ENCODE measurements at regions not wholly inside any gene's neighbourhood (a gene's known extent, or its start where the extent isn't known, plus 50 kb on each side); places are given as distances from the start of the nearest gene placed in this dataset.

GRCh38 chr9:73683862-73684591 lies 532.4 kb downstream of the ANXA1 start:
- H3K36me3 Mint-ChIP-seq (ENCODE audit: low read depth): no peaks in the 10 kb centered on the region
- ATAC-seq (no peak), DNase-seq (no peak)
- H3K27ac Mint-ChIP-seq: no peak overlapping the region
- H3K4me3 Mint-ChIP-seq: no peak overlapping the region
- H3K4me1 Mint-ChIP-seq: no peaks in the 10 kb centered on the region
- no peaks in the 10 kb centered on the region for H3K9me3 ChIP-seq (ENCODE audit: control insufficient read depth, low read length, poor library complexity, severe bottlenecking)
- no peaks in the 10 kb centered on the region for H3K27me3 Mint-ChIP-seq

GRCh38 chr9:73684601-73685000 lies 532.9 kb downstream of the ANXA1 start:
- H3K4me3 Mint-ChIP-seq: no peak overlapping the region
- no peak overlapping the region for H3K27ac Mint-ChIP-seq
- no peak for DNase-seq
- no peaks in the 10 kb centered on the region for H3K27me3 Mint-ChIP-seq
- no peak for ATAC-seq
- H3K4me1 Mint-ChIP-seq: no peaks in the 10 kb centered on the region
- H3K9me3 ChIP-seq (ENCODE audit: control insufficient read depth, low read length, poor library complexity, severe bottlenecking): no peaks in the 10 kb centered on the region
- no peaks in the 10 kb centered on the region for H3K36me3 Mint-ChIP-seq (ENCODE audit: low read depth)

DNA sequence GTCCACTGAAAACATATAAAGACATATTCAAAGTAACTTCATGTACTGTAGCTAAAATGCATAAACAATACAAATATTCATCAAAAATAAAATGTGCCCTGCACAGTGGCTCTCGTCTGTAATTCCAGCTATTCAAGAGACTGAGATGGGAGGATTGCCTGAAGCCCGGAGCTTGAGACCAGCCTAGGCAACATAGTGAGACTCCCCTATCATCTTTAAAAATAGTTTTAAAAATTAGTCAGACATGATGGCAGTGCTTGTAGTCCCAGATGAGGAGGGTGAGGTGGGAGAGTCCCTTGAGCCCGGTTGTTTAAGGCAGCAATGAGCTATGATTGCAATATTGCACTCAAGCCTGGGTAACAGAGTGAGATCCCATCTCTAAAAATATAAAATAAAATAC lies 534.1 kb downstream of the ANXA1 start:
- no peak overlapping the region for H3K4me3 Mint-ChIP-seq
- no peaks in the 10 kb centered on the region for H3K36me3 Mint-ChIP-seq (ENCODE audit: low read depth)
- ATAC-seq: no peak
- no peak overlapping the region for H3K27ac Mint-ChIP-seq
- DNase-seq: no peak
- no peaks in the 10 kb centered on the region for H3K27me3 Mint-ChIP-seq
- H3K4me1 Mint-ChIP-seq: no peaks in the 10 kb centered on the region
- H3K9me3 ChIP-seq (ENCODE audit: control insufficient read depth, low read length, poor library complexity, severe bottlenecking): no peaks in the 10 kb centered on the region

DNA sequence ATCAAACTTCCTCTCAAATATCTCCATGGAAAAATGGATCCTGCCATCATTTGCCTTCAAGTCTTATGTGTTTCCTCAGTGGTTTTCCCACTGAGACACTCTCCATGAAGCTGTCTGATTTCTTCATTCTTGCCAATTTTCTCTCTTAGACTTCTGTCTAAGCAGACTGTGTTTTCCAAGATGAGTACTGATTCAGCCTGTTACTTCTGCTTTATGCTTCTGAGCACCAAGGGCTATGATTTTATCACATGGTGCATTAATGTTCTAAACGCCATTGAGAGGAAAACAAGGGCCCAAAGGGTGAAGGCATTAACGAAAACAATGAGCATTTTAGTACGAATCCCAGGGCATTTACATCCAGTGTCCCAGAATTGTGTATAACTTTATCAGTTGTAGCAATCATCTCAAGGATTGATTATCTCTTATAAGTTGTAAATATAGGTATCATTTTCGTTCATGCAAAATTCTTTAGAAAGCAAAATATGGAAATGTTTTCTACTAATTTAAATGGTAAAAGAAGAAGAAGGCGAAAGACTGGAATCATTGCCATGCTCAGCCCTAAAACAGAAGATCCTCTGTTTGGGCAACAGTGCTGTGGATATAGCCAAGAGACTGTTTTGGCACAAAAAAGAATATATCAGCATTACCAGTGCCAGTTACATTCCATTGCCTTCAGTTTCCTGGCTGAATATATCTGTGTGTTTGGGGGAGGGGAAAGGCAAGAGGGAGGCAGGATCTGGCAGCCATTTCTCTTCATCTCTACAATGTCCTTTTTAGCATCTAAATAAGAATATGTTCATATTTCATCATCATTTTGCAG lies 537.6 kb downstream of the ANXA1 start:
- Mint-ChIP-seq H3K27me3 (no peaks in the 10 kb centered on the region), H3K4me3 (no peak overlapping the region), H3K4me1 (no peaks in the 10 kb centered on the region), H3K36me3 (ENCODE audit: low read depth) (no peaks in the 10 kb centered on the region), H3K27ac (no peak overlapping the region)
- DNase-seq: no peak
- ATAC-seq: no peak
- no peaks in the 10 kb centered on the region for H3K9me3 ChIP-seq (ENCODE audit: control insufficient read depth, low read length, poor library complexity, severe bottlenecking)

- Mint-ChIP-seq H3K4me3 (no peak overlapping the region), H3K36me3 (ENCODE audit: low read depth) (no peaks in the 10 kb centered on the region), H3K4me1 (no peaks in the 10 kb centered on the region), H3K27ac (no peak overlapping the region), H3K27me3 (no peaks in the 10 kb centered on the region)
- no peaks in the 10 kb centered on the region for H3K9me3 ChIP-seq (ENCODE audit: control insufficient read depth, low read length, poor library complexity, severe bottlenecking)
- DNase-seq (no peak), ATAC-seq (no peak)
Observed at GRCh38 chr9:73701415-73702057, 549.9 kb downstream of the ANXA1 start.

- no peaks in the 10 kb centered on the region for H3K4me1 Mint-ChIP-seq
Observed at GRCh38 chr9:73714294-73714693, 562.6 kb downstream of the ANXA1 start.

GRCh38 chr9:73715591-73715990 lies 563.9 kb downstream of the ANXA1 start:
- no peak for DNase-seq
- no peak overlapping the region for H3K4me3 Mint-ChIP-seq
- H3K36me3 Mint-ChIP-seq (ENCODE audit: low read depth): no peaks in the 10 kb centered on the region
- no peaks in the 10 kb centered on the region for H3K27me3 Mint-ChIP-seq
- H3K9me3 ChIP-seq (ENCODE audit: control insufficient read depth, low read length, poor library complexity, severe bottlenecking): no peaks in the 10 kb centered on the region
- no peak overlapping the region for H3K27ac Mint-ChIP-seq
- ATAC-seq: no peak
- H3K4me1 Mint-ChIP-seq: no peaks in the 10 kb centered on the region

More at GRCh38 chr9:73714294-73714693, 562.6 kb downstream of the ANXA1 start:
- no peaks in the 10 kb centered on the region for H3K27me3 Mint-ChIP-seq
- H3K4me3 Mint-ChIP-seq: no peak overlapping the region
- H3K27ac Mint-ChIP-seq: no peak overlapping the region
- H3K9me3 ChIP-seq (ENCODE audit: control insufficient read depth, low read length, poor library complexity, severe bottlenecking): no peaks in the 10 kb centered on the region
- DNase-seq (no peak), ATAC-seq (no peak)
- H3K36me3 Mint-ChIP-seq (ENCODE audit: low read depth): no peaks in the 10 kb centered on the region

DNA sequence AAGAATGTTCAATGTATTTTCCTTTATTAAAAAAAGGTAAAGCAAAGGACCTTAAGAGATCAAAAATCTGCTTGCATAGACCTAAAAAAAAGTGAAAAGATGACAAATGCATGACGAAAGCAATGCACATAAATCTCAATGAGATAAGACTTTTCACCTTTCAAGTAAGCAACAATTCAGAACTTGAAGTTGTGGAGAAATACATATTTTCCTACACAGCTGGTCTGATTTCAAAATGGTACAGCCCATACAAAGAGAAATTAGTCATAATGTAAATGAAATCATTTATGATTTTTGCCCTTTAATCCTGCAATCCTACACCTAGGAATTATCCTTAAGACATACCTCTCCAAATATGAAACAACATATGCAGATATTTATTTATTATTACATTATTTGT lies 568.0 kb downstream of the ANXA1 start:
- H3K9me3 ChIP-seq (ENCODE audit: control insufficient read depth, low read length, poor library complexity, severe bottlenecking): no peaks in the 10 kb centered on the region
- Mint-ChIP-seq H3K27me3 (no peaks in the 10 kb centered on the region), H3K36me3 (ENCODE audit: low read depth) (no peaks in the 10 kb centered on the region), H3K4me3 (no peak overlapping the region), H3K27ac (no peak overlapping the region), H3K4me1 (no peaks in the 10 kb centered on the region)
- ATAC-seq (no peak), DNase-seq (no peak)

DNA sequence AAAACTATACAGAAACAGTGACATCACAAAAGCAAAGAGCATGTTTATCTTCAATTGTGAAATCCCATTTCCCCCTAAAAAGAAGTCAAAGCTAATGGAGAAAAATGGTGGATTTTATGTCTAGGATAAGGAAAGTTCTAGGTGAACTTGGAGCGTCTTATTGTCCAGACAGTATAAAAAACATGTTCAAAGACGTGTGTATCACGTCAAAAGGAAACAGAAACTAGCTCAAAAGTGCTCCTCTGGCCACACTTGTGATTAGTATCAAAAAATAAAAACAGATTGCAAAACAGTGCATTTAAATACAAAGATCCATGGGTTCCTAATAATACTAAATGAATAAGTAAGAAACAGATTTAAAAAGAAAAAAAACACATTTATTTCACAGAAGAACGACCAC lies 568.9 kb downstream of the ANXA1 start:
- Mint-ChIP-seq H3K4me3 (no peak overlapping the region), H3K27ac (no peak overlapping the region), H3K4me1 (no peaks in the 10 kb centered on the region), H3K36me3 (ENCODE audit: low read depth) (no peaks in the 10 kb centered on the region), H3K27me3 (no peaks in the 10 kb centered on the region)
- no peaks in the 10 kb centered on the region for H3K9me3 ChIP-seq (ENCODE audit: control insufficient read depth, low read length, poor library complexity, severe bottlenecking)
- no peak for DNase-seq
- ATAC-seq: no peak

DNA sequence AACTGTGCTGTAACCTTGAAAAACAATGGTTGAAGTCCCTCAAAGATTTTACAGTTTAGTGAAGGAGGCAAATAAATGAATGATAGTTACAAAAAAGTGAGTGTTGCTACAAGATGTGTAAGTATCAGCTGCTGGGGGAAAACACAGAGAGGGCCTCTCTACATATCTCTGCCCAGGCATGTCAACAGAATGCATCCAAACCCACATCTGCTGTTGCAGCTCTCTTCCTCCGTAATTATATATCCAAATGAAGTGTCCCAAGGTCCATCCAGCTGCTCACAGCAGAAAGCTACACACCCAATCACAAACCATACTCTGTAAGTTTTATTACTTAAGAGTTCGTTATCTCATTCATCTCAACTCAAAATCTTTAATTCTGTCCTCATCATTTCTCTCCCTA lies 584.6 kb downstream of the ANXA1 start:
- Mint-ChIP-seq H3K4me3 (no peak overlapping the region), H3K27me3 (no peaks in the 10 kb centered on the region), H3K27ac (no peak overlapping the region), H3K4me1 (no peaks in the 10 kb centered on the region), H3K36me3 (ENCODE audit: low read depth) (no peaks in the 10 kb centered on the region)
- ATAC-seq: no peak
- no peaks in the 10 kb centered on the region for H3K9me3 ChIP-seq (ENCODE audit: control insufficient read depth, low read length, poor library complexity, severe bottlenecking)
- DNase-seq: no peak

DNA sequence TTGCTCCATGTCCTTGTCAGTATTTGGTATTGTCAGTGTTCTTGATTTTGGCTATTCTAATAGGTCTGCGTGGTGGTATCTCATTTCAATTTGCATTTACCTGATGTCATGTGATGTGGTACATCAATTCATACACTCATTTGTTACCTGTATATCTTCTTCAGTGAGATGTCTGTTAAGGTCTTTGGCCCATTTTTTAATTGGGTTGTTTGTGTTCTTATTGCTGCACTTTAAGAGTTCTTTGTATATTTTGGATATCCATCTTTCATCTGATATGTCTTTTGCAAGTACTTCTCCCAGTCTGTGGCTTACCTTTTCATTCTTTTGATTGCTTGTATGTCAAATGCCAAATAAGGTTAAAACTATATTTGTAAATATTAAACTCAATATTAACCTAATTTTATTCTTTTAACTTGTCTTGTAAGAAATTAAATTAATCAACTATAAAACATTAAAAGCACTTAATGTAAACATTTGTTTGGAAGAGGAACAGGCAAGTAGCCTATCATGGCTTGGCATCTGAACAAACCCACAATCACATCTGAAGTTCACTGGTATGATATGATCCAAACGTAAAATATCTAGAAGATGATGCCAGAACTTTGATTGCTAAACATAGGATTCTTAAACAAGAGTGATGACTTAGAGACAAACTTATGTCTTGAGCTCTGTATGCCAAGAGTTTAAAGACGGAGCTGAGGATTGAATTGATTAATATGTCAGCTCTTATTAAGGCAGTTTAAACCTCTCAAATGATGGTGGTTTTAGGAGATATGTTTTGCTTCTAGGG lies 587.3 kb downstream of the ANXA1 start:
- no peaks in the 10 kb centered on the region for H3K9me3 ChIP-seq (ENCODE audit: control insufficient read depth, low read length, poor library complexity, severe bottlenecking)
- Mint-ChIP-seq H3K4me3 (no peak overlapping the region), H3K27ac (no peak overlapping the region), H3K27me3 (no peaks in the 10 kb centered on the region), H3K36me3 (ENCODE audit: low read depth) (no peaks in the 10 kb centered on the region), H3K4me1 (no peaks in the 10 kb centered on the region)
- ATAC-seq: no peak
- DNase-seq: no peak

DNA sequence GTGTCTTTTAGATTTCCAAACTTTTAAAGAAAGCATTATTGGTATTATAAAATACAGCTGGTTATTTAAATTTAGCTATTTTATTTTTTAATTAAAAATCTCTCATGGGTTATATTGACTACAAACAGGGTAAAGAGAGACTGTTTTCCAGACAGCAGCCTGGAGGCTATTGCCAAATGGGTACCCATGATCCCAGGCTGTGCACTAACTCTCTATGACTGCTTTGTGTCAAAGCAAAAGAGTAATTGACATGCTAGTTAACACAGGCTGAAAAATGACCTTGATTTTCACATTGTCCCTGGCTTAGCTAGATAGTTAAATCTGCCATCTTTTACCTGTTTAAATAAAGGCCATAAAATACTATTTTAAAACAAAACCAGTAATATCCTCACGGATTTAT lies 589.7 kb downstream of the ANXA1 start:
- no peaks in the 10 kb centered on the region for H3K4me1 Mint-ChIP-seq
- H3K36me3 Mint-ChIP-seq (ENCODE audit: low read depth): no peaks in the 10 kb centered on the region
- DNase-seq: no peak
- H3K9me3 ChIP-seq (ENCODE audit: control insufficient read depth, low read length, poor library complexity, severe bottlenecking): no peaks in the 10 kb centered on the region
- ATAC-seq: no peak
- H3K27me3 Mint-ChIP-seq: no peaks in the 10 kb centered on the region
- no peak overlapping the region for H3K4me3 Mint-ChIP-seq
- no peak overlapping the region for H3K27ac Mint-ChIP-seq

DNA sequence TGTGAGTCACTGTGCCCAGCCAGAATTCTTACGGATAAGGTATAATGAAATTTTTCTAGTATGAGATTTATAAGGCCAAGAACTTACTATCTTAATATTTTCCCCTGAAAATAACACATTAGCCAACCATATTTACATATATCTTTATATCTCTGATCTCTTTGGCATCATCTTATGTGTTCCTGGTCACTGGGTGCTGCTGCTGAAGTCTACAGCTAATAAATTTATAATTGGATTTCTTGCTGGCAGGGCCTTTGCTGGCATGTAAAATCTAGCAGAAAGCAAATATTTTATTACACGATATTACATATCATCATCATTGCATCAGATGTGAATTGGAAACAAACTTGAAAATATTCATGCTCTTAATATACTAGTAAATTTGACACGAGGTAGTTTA lies 590.7 kb downstream of the ANXA1 start:
- no peak overlapping the region for H3K27ac Mint-ChIP-seq
- no peaks in the 10 kb centered on the region for H3K36me3 Mint-ChIP-seq (ENCODE audit: low read depth)
- H3K9me3 ChIP-seq (ENCODE audit: control insufficient read depth, low read length, poor library complexity, severe bottlenecking): no peaks in the 10 kb centered on the region
- DNase-seq (no peak), ATAC-seq (no peak)
- H3K4me3 Mint-ChIP-seq: no peak overlapping the region
- H3K27me3 Mint-ChIP-seq: no peaks in the 10 kb centered on the region
- no peaks in the 10 kb centered on the region for H3K4me1 Mint-ChIP-seq
